BLaER1 treated with 17β-estradiol and CSF1 and Interleukin-3, amounts not matched to agents 10 nM and 100 nM (cell line): ENCODE measurements at regions not wholly inside any gene's neighbourhood (a gene's known extent, or its start where the extent isn't known, plus 50 kb on each side); places are given as distances from the start of the nearest gene placed in this dataset.

Experiments used
- H3K27ac ChIP-seq, 11 experiments: shearing (Covaris generic); formaldehyde crosslinking; 2 replicates each; pipeline ENCODE4 v1.8.1; 2022
- H3K27me3 ChIP-seq, 11 experiments: shearing (Covaris generic); formaldehyde crosslinking; 2 replicates each; pipeline ENCODE4 v1.8.1; 2022
- H3K36me3 ChIP-seq, 11 experiments: shearing (Covaris generic); formaldehyde crosslinking; 2 replicates each; pipeline ENCODE4 v1.8.1; 2022
- H3K4me1 ChIP-seq, 10 experiments: shearing (Covaris generic); formaldehyde crosslinking; 2 replicates each; pipeline ENCODE4 v1.8.1; 2022
- H3K4me2 ChIP-seq, 11 experiments: shearing (Covaris generic); formaldehyde crosslinking; 2 replicates each; pipeline ENCODE4 v1.8.1; 2022
- H3K4me3 ChIP-seq, 10 experiments: shearing (Covaris generic); formaldehyde crosslinking; 2 replicates each; pipeline ENCODE4 v1.8.1; 2022
- H3K9ac ChIP-seq, 11 experiments: shearing (Covaris generic); formaldehyde crosslinking; 2 replicates each; pipeline ENCODE4 v1.8.1; 2022
- H3K9me3 ChIP-seq, 11 experiments: shearing (Covaris generic); formaldehyde crosslinking; replicated peaks in 1 of 11; 2 replicates each; pipeline ENCODE4 v1.8.1; 2022
- H4K20me1 ChIP-seq, 11 experiments: shearing (Covaris generic); formaldehyde crosslinking; 2 replicates each; pipeline ENCODE4 v1.8.1; 2022
- Cebpa-rat ChIP-seq, 11 experiments: shearing (Covaris generic); IDR thresholded peaks; 2 replicates each; pipeline ENCODE4 v1.8.1; 2022

DNA sequence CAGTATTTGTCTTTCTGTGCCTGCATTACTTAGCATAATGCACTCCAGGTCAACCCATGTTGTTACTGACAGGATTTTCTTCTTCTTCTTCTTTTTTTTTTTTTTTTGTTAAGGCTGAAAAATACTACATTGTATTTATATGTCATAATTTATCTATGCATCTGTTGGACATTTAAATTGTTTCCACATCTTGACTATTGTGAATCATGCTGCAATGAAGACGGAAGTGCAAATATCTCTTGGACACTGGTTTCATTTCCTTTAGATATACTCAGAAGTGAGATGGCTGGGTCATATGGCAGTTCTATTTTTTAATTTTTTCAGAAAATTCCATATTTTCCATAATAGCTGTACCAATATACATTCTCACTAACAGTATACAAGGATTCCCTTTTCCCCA, 272.7 kb upstream of the PMFBP1 start:
- peaks cover 0 to 10% (median 0%) of the 10 kb centered on the region in 10 experiments; a peak in 7 of 20 replicates for H3K4me1 ChIP-seq
- H3K9ac ChIP-seq: no peak overlapping the region
- H3K27me3 ChIP-seq: no peaks in the 10 kb centered on the region
- H4K20me1 ChIP-seq: no peaks in the 10 kb centered on the region
- TF ChIP-seq Cebpa-rat (IDR thresholded peaks at IDR 0.05): no peak
- H3K4me2 ChIP-seq: no peak overlapping the region
- peaks cover 11 to 20% (median 16%) of the 10 kb centered on the region in 11 experiments for H3K9me3 ChIP-seq
- H3K36me3 ChIP-seq: no peaks in the 10 kb centered on the region; a peak in 1 of 22 replicates
- H3K4me3 ChIP-seq: no peak overlapping the region
- H3K27ac ChIP-seq: no peak overlapping the region

DNA sequence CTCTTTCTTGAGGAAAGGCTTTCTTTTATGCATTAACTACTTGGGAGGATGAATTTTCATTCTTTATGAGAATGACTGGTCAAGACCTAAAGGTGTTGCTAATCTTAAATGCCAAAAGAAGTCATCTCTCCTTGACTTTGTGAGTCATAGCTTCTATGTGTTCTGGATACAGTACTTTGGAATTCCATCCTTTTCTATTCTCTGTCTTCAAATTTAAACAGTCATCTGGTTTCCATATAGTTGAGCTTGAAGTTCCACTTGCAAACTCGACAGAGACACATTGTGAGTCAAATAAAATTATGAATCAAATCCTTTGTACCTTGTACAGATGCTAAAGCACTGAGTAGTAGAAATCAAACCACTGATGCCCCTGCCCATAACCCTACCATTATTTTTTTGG, 271.9 kb upstream of the PMFBP1 start:
- Histone ChIP-seq H3K27ac (no peak overlapping the region), H4K20me1 (no peaks in the 10 kb centered on the region), H3K4me3 (no peak overlapping the region), H3K9me3 (peaks cover 11 to 20% (median 18%) of the 10 kb centered on the region in 11 experiments), H3K9ac (no peak overlapping the region), H3K4me1 (peaks cover 0 to 10% (median 0%) of the 10 kb centered on the region in 10 experiments; a peak in 7 of 20 replicates), H3K27me3 (no peaks in the 10 kb centered on the region), H3K36me3 (no peaks in the 10 kb centered on the region; a peak in 1 of 22 replicates), H3K4me2 (no peak overlapping the region)
- no peak for TF ChIP-seq Cebpa-rat (IDR thresholded peaks at IDR 0.05)

DNA sequence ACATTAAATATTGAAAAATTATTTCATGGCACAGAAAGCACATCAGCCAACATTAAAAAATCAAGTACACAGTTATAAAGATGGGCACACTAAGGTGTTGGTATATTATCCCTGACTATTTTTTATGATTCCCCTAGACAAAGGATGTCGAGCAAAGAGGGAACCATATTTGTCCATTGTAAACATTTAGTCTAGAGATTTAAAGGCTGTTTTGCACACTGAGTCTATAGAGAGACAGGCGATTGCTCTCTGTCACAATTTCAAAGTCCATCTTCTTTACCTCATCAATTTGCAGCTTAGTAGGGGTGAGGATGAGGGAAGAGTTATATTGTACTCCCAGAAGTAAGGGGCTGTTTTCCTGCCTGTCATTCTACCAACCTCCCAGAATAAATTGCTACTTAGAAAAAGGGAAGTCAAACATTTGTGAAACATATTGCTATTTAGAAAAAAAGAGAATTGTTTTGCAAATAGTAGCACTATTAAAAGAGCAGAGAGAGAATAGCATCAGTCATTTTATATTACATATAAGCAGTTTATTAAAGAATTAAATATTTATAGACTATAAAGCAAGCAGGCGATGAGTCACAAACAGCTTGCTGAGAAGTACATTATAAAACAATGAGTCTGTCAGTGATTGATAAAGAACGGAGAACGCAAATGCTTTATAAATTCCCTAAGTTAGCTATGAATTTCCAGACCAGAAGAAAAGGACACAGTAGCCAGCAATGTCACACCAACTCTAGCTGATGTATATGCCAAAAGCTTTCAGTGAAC, 270.6 kb upstream of the PMFBP1 start:
- TF ChIP-seq Cebpa-rat (IDR thresholded peaks at IDR 0.05): no peak
- peaks cover 0 to 10% (median 0%) of the 10 kb centered on the region in 10 experiments; a peak in 7 of 20 replicates for H3K4me1 ChIP-seq
- no peak overlapping the region for H3K9ac ChIP-seq
- no peaks in the 10 kb centered on the region; a peak in 1 of 22 replicates for H3K36me3 ChIP-seq
- no peak overlapping the region for H3K27ac ChIP-seq
- H4K20me1 ChIP-seq: no peaks in the 10 kb centered on the region
- H3K27me3 ChIP-seq: no peaks in the 10 kb centered on the region
- H3K9me3 ChIP-seq: peaks cover 11 to 20% (median 18%) of the 10 kb centered on the region in 11 experiments
- H3K4me3 ChIP-seq: no peak overlapping the region
- 0 out of 22 replicates have a peak overlapping the region, but pooled peaks of 1 of the 11 experiments have one; percentile 21 for H3K4me2 ChIP-seq

DNA sequence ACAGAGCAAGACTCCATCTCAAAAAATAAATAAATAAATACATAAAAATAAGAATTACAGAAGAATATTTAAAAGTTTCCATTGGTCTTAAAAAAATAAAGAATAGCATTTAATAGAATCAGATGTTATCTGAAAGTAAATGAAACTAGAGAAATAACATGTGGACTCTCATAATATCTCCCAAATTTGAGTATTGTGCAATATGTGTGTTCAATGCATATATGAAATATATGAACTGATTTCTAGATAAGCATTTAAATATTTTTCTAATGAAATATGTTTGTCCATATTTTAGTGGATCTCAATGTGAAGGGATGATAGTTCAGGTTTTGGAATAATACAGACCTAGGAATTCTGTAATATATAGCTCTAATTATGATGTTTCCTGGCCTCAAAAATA, 265.9 kb upstream of the PMFBP1 start:
- Histone ChIP-seq H3K27me3 (no peaks in the 10 kb centered on the region), H3K4me3 (no peak overlapping the region), H3K27ac (no peak overlapping the region), H3K4me1 (peaks cover 0 to 7% (median 0%) of the 10 kb centered on the region in 10 experiments; a peak in 7 of 20 replicates), H4K20me1 (no peaks in the 10 kb centered on the region), H3K4me2 (no peak overlapping the region), H3K9ac (no peak overlapping the region), H3K36me3 (peaks cover 0 to 4% (median 0%) of the 10 kb centered on the region in 11 experiments; a peak in 2 of 22 replicates), H3K9me3 (peaks cover 37 to 49% (median 46%) of the 10 kb centered on the region in 11 experiments)
- TF ChIP-seq Cebpa-rat (IDR thresholded peaks at IDR 0.05): no peak

DNA sequence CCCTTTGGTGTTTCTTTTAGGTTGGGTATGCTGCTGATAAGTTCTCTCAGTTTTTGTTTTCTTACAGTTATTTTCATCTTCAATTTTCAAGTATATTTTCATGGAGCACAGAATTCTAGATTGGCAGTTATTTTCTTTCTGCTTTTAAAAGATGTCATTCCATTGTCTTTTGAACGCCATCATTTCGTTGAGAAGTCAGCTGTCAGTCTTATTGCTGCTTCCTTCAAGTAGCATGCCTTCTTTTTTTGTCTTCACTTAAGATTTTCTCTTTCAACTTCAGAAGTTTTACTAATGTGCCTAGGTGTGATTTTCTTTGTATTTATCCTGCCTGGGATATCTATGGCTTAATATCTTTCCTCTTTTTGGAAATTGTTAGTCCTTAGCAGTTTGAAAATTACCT, 262.2 kb upstream of the PMFBP1 start:
- Histone ChIP-seq H3K27ac (no peak overlapping the region), H3K4me2 (no peak overlapping the region), H3K4me3 (no peak overlapping the region), H3K9me3 (peaks cover 22 to 30% (median 29%) of the 10 kb centered on the region in 11 experiments), H4K20me1 (no peaks in the 10 kb centered on the region), H3K27me3 (no peaks in the 10 kb centered on the region), H3K9ac (no peak overlapping the region), H3K36me3 (peaks cover 0 to 4% (median 0%) of the 10 kb centered on the region in 11 experiments; a peak in 1 of 22 replicates), H3K4me1 (no peaks in the 10 kb centered on the region)
- TF ChIP-seq Cebpa-rat (IDR thresholded peaks at IDR 0.05): no peak

DNA sequence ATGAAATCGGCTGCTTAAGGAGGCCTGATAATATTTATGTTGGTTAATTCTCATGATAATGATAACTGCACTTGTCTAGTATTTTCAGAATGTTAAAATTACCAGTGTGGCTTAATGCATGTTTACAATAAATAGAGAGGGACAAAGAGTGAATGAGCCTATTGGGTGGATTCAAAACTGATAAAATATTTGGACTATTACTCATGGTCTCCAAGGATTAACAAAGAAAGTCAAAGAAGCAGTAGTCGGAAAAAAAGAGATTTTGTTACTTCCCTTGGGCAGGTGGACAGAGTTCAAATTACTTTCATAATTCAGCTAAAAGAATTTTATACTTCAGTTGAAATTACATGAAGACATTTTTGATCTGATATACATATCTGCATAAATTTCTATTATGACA, 258.2 kb upstream of the PMFBP1 start:
- peaks cover 0 to 14% (median 7%) of the 10 kb centered on the region in 11 experiments; a peak in 10 of 22 replicates for H3K36me3 ChIP-seq

DNA sequence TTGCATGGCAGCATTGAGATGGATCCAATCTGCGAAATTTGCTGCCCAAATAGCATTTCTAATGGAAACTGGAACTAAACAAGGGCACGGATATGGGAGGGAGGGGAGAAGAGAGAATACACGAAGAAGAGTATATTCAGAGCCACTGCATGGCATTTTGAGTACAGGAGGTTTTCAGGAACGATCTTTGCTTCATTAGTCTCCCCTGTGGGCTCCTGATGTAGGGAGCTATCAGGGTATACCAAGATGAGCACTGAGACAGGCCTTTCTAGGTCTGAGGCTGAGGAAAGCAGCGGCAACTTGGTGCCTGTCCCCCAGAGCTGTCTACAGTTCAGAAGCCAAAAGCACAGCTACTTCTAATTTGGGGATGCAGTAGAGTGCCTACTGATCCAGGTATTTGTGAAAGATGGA, 257.7 kb upstream of the PMFBP1 start:
- Histone ChIP-seq H3K9me3 (peaks cover 10 to 21% (median 17%) of the 10 kb centered on the region in 11 experiments), H3K4me2 (no peak overlapping the region), H3K4me1 (no peaks in the 10 kb centered on the region), H3K9ac (no peak overlapping the region), H3K36me3 (peaks cover 0 to 14% (median 7%) of the 10 kb centered on the region in 11 experiments; a peak in 12 of 22 replicates), H3K27ac (no peak overlapping the region), H3K27me3 (no peaks in the 10 kb centered on the region), H3K4me3 (no peak overlapping the region), H4K20me1 (no peaks in the 10 kb centered on the region)
- no peak for TF ChIP-seq Cebpa-rat (IDR thresholded peaks at IDR 0.05)

More for the DNA sequence above, 258.2 kb upstream of the PMFBP1 start:
- Histone ChIP-seq H3K27ac (no peak overlapping the region), H3K4me1 (no peaks in the 10 kb centered on the region), H3K27me3 (no peaks in the 10 kb centered on the region), H3K4me3 (no peak overlapping the region), H4K20me1 (no peaks in the 10 kb centered on the region), H3K9ac (no peak overlapping the region), H3K4me2 (no peak overlapping the region), H3K9me3 (peaks cover 15 to 26% (median 20%) of the 10 kb centered on the region in 11 experiments)
- no peak for TF ChIP-seq Cebpa-rat (IDR thresholded peaks at IDR 0.05)

DNA sequence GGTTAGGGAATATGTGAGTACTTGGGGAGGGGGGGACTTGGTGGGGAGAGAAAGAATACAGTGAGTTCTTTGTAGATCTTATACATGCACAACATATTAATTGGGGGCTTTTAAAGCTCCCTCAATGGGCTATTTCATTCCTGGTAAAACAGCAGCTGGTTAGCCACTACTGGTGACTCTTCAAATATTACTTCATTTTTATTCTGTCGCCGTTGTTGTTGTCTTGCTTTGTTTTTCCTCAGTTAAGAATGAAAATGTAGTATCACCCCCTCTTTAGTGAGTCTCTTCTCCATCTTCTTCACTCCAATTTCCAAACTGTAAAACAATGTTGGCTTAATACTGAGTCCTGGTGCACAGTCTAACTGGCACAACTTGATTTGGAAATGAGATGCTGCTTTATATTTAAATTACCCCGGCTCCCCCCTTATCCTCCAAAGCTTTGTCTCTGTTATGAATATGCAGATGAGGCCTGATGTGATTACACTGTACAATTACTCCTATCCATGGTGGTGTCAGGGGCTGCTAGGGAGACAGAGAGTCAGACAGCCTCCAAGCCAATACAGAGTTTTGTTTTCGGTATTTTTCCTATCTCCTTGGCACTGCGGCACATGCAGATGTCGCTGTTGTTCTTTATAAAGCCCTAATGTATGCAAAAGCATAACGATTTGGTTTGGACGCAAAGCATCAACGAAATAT, 256.9 kb upstream of the PMFBP1 start:
- Histone ChIP-seq H3K27me3 (no peaks in the 10 kb centered on the region), H4K20me1 (no peaks in the 10 kb centered on the region), H3K9me3 (peaks cover 2 to 17% (median 11%) of the 10 kb centered on the region in 11 experiments; a peak in 21 of 22 replicates), H3K9ac (no peak overlapping the region), H3K4me3 (no peak overlapping the region), H3K27ac (no peak overlapping the region), H3K4me1 (no peaks in the 10 kb centered on the region), H3K4me2 (no peak overlapping the region), H3K36me3 (peaks cover 0 to 20% (median 7%) of the 10 kb centered on the region in 11 experiments; a peak in 12 of 22 replicates)
- no peak for TF ChIP-seq Cebpa-rat (IDR thresholded peaks at IDR 0.05)

DNA sequence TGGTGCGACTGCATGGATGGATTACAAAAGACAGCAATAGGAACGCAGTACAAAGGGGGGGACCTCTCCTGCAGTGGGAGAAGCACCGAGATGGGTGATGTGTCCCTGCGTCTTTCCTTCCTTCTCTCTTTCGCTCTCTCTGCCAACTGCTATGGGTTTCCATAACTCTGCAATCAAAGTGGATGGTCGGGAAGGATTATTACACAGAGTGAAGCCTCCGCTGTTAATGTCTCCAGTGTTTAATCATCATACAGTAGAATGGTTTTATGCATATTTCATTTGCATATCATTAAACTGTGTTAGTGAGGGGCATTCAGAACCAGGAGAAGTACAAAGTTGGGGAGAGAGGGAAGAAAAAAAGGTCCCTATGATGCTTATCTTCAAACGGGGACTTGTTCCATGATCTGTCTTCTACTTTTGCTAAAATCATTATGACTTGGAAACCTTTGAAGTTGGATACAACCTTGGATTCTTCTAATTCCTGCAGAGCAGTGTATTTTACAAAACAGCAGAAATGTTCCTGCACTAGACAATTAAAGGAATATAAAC, 255.9 kb upstream of the PMFBP1 start:
- no peaks in the 10 kb centered on the region for H3K27me3 ChIP-seq
- no peaks in the 10 kb centered on the region for H4K20me1 ChIP-seq
- no peak for TF ChIP-seq Cebpa-rat (IDR thresholded peaks at IDR 0.05)
- no peaks in the 10 kb centered on the region for H3K4me1 ChIP-seq
- no peak overlapping the region for H3K27ac ChIP-seq
- H3K9me3 ChIP-seq: peaks cover under 1 to 18% (median 9%) of the 10 kb centered on the region in 11 experiments; a peak in 18 of 22 replicates
- H3K36me3 ChIP-seq: peaks cover 0 to 20% (median 7%) of the 10 kb centered on the region in 11 experiments; a peak in 12 of 22 replicates
- no peak overlapping the region for H3K9ac ChIP-seq
- H3K4me3 ChIP-seq: no peak overlapping the region
- no peak overlapping the region for H3K4me2 ChIP-seq
